H1 (cell line): ENCODE measurements at regions not wholly inside any gene's neighbourhood (a gene's known extent, or its start where the extent isn't known, plus 50 kb on each side); places are given as distances from the start of the nearest gene placed in this dataset.

Source experiments
- CTCF ChIA-PET: fragments of 300-600 bp; sonication (Branson Sonifier 250); formaldehyde crosslinking; loops from one replicate; lab custom pipeline; 2021; ENCODE audit not compliant: partially characterized antibody; lab: Charles Lee
- POLR2A ChIA-PET: fragments of 300-600 bp; sonication (Branson Sonifier 250); formaldehyde crosslinking; loops from one replicate; lab custom pipeline; 2021; ENCODE audit warnings: inconsistent platforms; ENCODE audit not compliant: partially characterized antibody; lab: Charles Lee
- DNase-seq, 2 experiments: peaks; one replicate each; pipeline versions ENCODE4 v3.0.0 to v3.0.0-alpha.2; 2010 to 2022; ENCODE audit warnings: low spot score in 2 of 2, low read depth in 1 of 2, mixed read lengths in 1 of 2
- FAIRE-seq: peaks from 2 replicates; lab custom pipeline; 2011; peaks lifted over from hg19 to GRCh38; lab: Jason Lieb, UNC
- H2AFZ ChIP-seq: 2 replicates; pipeline ENCODE4 v1.8.1; 2012; ENCODE audit warnings: low read length, inconsistent platforms
- H2AK5ac ChIP-seq: 2 replicates; pipeline ENCODE4 v1.6.1; 2013; ENCODE audit warnings: low read depth, low read length
- H2BK120ac ChIP-seq: replicated peaks from 2 replicates; pipeline ENCODE3; 2013; ENCODE audit warnings: low read depth, low read length, inconsistent platforms
- H2BK12ac ChIP-seq: 2 replicates; pipeline ENCODE4 v1.6.1; 2013; ENCODE audit warnings: low read depth, low read length
- H2BK15ac ChIP-seq: 2 replicates; pipeline ENCODE4 v1.6.1; 2013; ENCODE audit warnings: low read length
- H2BK20ac ChIP-seq: 2 replicates; pipeline ENCODE4 v1.6.1; 2013; ENCODE audit warnings: low read length
- H2BK5ac ChIP-seq: 2 replicates; pipeline ENCODE4 v1.6.1; 2013; ENCODE audit warnings: low read depth, low read length
- H3K14ac ChIP-seq: 2 replicates; pipeline ENCODE4 v1.6.1; 2013; ENCODE audit warnings: inconsistent platforms; ENCODE audit not compliant: insufficient read length
- H3K18ac ChIP-seq: 2 replicates; pipeline ENCODE4 v1.6.1; 2013; ENCODE audit warnings: low read length; ENCODE audit errors: extremely low read depth
- H3K23ac ChIP-seq: 2 replicates; pipeline ENCODE4 v1.6.1; 2013; ENCODE audit warnings: inconsistent platforms; ENCODE audit not compliant: insufficient read length
- H3K23me2 ChIP-seq: 2 replicates; pipeline ENCODE4 v1.6.1; 2013; ENCODE audit warnings: low read depth, low read length
- H3K27ac ChIP-seq: 2 replicates; pipeline ENCODE4 v1.6.1; 2011; ENCODE audit warnings: low read depth, low read length, inconsistent platforms
- H3K27me3 ChIP-seq, 4 experiments: replicated peaks in 1 of 4; 1 replicate in 1 of 4; 2 replicates in 3 of 4; pipeline versions ENCODE4 v1.6.1 to v1.8.1; 2011 to 2013; ENCODE audit warnings: low read length in 3 of 4, mild to moderate bottlenecking in 3 of 4, inconsistent platforms in 2 of 4, mixed read lengths in 2 of 4, moderate library complexity in 1 of 4; ENCODE audit not compliant: control insufficient read depth in 3 of 4, insufficient read depth in 3 of 4; ENCODE audit errors: extremely low read depth in 1 of 4
- H3K36me3 ChIP-seq, 4 experiments: 2 replicates each; pipeline versions ENCODE4 v1.6.1 to v1.8.1; 2011 to 2013; ENCODE audit warnings: mild to moderate bottlenecking in 4 of 4, low read length in 3 of 4, moderate library complexity in 2 of 4, control low read depth in 1 of 4, inconsistent platforms in 1 of 4; ENCODE audit not compliant: insufficient read depth in 4 of 4, control insufficient read depth in 2 of 4
- H3K4ac ChIP-seq: replicated peaks from 2 replicates; pipeline ENCODE3; 2013; ENCODE audit warnings: low read length, low read depth, mixed read lengths, inconsistent platforms; ENCODE audit not compliant: insufficient read length
- H3K4me1 ChIP-seq, 4 experiments: replicated peaks in 1 of 4; 1 replicate in 1 of 4; 2 replicates in 3 of 4; pipeline versions ENCODE4 v1.6.1 to v1.8.1; 2011 to 2013; ENCODE audit warnings: low read length in 3 of 4, inconsistent platforms in 2 of 4, mixed read lengths in 1 of 4; ENCODE audit not compliant: insufficient read depth in 4 of 4, control insufficient read depth in 3 of 4
- H3K4me2 ChIP-seq, 2 experiments: 2 replicates each; pipeline versions ENCODE4 v1.6.1 to v1.8.1; 2011 to 2013; ENCODE audit warnings: low read depth in 2 of 2, low read length in 2 of 2, control low read depth in 1 of 2, inconsistent platforms in 1 of 2, mild to moderate bottlenecking in 1 of 2; ENCODE audit not compliant: insufficient read depth in 1 of 2
- H3K4me3 ChIP-seq, 4 experiments: fragments of 200-600, 300-600 bp in 1 of 4; sonication (generic), shearing (Covaris generic), sonication (Bioruptor Twin) in 1 of 4; 2 replicates each; pipeline versions ENCODE4 v1.5.1 to v1.8.1; 2011 to 2016; ENCODE audit warnings: low read length in 4 of 4, low read depth in 3 of 4, control low read depth in 2 of 4, inconsistent platforms in 2 of 4, mild to moderate bottlenecking in 2 of 4, mixed read lengths in 1 of 4, moderate library complexity in 1 of 4; ENCODE audit not compliant: insufficient read depth in 2 of 4; ENCODE audit errors: extremely low read depth in 1 of 4
- H3K56ac ChIP-seq: replicated peaks from 2 replicates; pipeline ENCODE3; 2013; ENCODE audit warnings: low read depth, mild to moderate bottlenecking, mixed read lengths, low read length, inconsistent platforms; ENCODE audit not compliant: insufficient read length
- H3K79me1 ChIP-seq: 2 replicates; pipeline ENCODE4 v1.6.1; 2013; ENCODE audit warnings: low read depth, low read length, control low read depth
- H3K79me2 ChIP-seq, 2 experiments: 2 replicates each; pipeline versions ENCODE4 v1.6.1 to v1.8.1; 2012 to 2013; ENCODE audit warnings: low read length in 2 of 2, mild to moderate bottlenecking in 2 of 2, inconsistent platforms in 1 of 2; ENCODE audit not compliant: insufficient read depth in 2 of 2, control insufficient read depth in 1 of 2
- H3K9ac ChIP-seq, 4 experiments: replicated peaks in 1 of 4; 1 replicate in 1 of 4; 2 replicates in 3 of 4; pipeline versions ENCODE4 v1.6.1 to v1.8.1; 2011 to 2013; ENCODE audit warnings: low read depth in 3 of 4, low read length in 3 of 4, control low read depth in 2 of 4, mild to moderate bottlenecking in 2 of 4, moderate library complexity in 2 of 4, inconsistent platforms in 1 of 4; ENCODE audit errors: extremely low read depth in 1 of 4
- H3K9me3 ChIP-seq, 2 experiments: 2 replicates each; pipeline versions ENCODE4 v1.6.1 to v1.8.1; 2012 to 2013; ENCODE audit warnings: mild to moderate bottlenecking in 2 of 2, moderate library complexity in 2 of 2, control low read depth in 1 of 2, inconsistent platforms in 1 of 2, low read depth in 1 of 2, low read length in 1 of 2, mixed read lengths in 1 of 2; ENCODE audit not compliant: insufficient read depth in 2 of 2
- H4K20me1 ChIP-seq, 2 experiments: replicated peaks in 1 of 2; 2 replicates each; pipeline versions ENCODE3 to v1.8.1; 2011 to 2013; ENCODE audit warnings: inconsistent platforms in 2 of 2, low read length in 2 of 2, mild to moderate bottlenecking in 1 of 2; ENCODE audit not compliant: insufficient read depth in 2 of 2, control insufficient read depth in 1 of 2
- H4K5ac ChIP-seq: 2 replicates; pipeline ENCODE4 v1.6.1; 2013; ENCODE audit warnings: low read length, low read depth, mixed read lengths, inconsistent platforms; ENCODE audit not compliant: insufficient read length
- H4K8ac ChIP-seq: 2 replicates; pipeline ENCODE4 v1.8.0; 2013; ENCODE audit warnings: mild to moderate bottlenecking, moderate library complexity, low read length, inconsistent platforms; ENCODE audit not compliant: insufficient read depth; ENCODE audit errors: extremely low read depth
- H4K91ac ChIP-seq: replicated peaks from 2 replicates; pipeline ENCODE3; 2013; ENCODE audit warnings: low read length, mixed read lengths, inconsistent platforms; ENCODE audit not compliant: insufficient read length
- ASH2L ChIP-seq: fragments of 200-600, 300-600 bp; sonication (generic); IDR thresholded peaks from one replicate; pipeline ENCODE4 v1.7.1; 2017; ENCODE audit warnings: low read length
- CBX8 ChIP-seq: fragments of 300-800, 300-1000 bp; sonication (generic); IDR thresholded peaks from 2 replicates; pipeline ENCODE4 v1.7.1; 2016; ENCODE audit warnings: low read depth, low read length, borderline replicate concordance
- CEBPB ChIP-seq: IDR thresholded peaks from 2 replicates; pipeline ENCODE4 v1.6.1; 2012; ENCODE audit warnings: low read depth, low read length
- CHD2 ChIP-seq: IDR thresholded peaks from 2 replicates; pipeline ENCODE4 v1.6.1; 2012; ENCODE audit warnings: low read length, improper control_type of control experiment
- CREB1 ChIP-seq: IDR thresholded peaks from 2 replicates; pipeline ENCODE4 v1.6.1; 2012; ENCODE audit warnings: inconsistent platforms
- CTBP2 ChIP-seq: IDR thresholded peaks from 2 replicates; pipeline ENCODE4 v1.7.0; 2011; ENCODE audit warnings: borderline replicate concordance, mild to moderate bottlenecking, moderate library complexity, mixed read lengths, low read length; ENCODE audit not compliant: insufficient read depth, insufficient read length
- E2F6 ChIP-seq: IDR thresholded peaks from 2 replicates; pipeline ENCODE4 v1.6.1; 2012; ENCODE audit warnings: inconsistent platforms
- GTF2F1 ChIP-seq: IDR thresholded peaks from 2 replicates; pipeline ENCODE4 v1.6.1; 2012; ENCODE audit warnings: low read depth, low read length, improper control_type of control experiment, borderline replicate concordance
- JUND ChIP-seq: IDR thresholded peaks from 2 replicates; pipeline ENCODE4 v1.6.1; 2011; ENCODE audit warnings: mild to moderate bottlenecking, improper control_type of control experiment, low read length
- KDM4A ChIP-seq: IDR thresholded peaks from one replicate; pipeline ENCODE4 v1.7.1; 2012; ENCODE audit warnings: low read depth, mild to moderate bottlenecking, moderate library complexity, low read length, inconsistent platforms; ENCODE audit not compliant: severe bottlenecking
- MAX ChIP-seq: IDR thresholded peaks from 2 replicates; pipeline ENCODE4 v1.6.1; 2012; ENCODE audit warnings: inconsistent platforms
- POLR2A ChIP-seq, 2 experiments: IDR thresholded peaks; 1 replicate in 1 of 2; 2 replicates in 1 of 2; pipeline ENCODE4 v1.6.1; 2011; ENCODE audit warnings: low read depth in 2 of 2, low read length in 2 of 2, mild to moderate bottlenecking in 2 of 2; ENCODE audit errors: control extremely low read depth in 1 of 2
- POU5F1 ChIP-seq: IDR thresholded peaks from 2 replicates; pipeline ENCODE4 v1.6.1; 2011; ENCODE audit warnings: low read depth, mild to moderate bottlenecking, low read length, moderate library complexity
- RXRA ChIP-seq: IDR thresholded peaks from 2 replicates; pipeline ENCODE4 v1.6.1; 2011; ENCODE audit warnings: low read depth, mild to moderate bottlenecking, low read length, moderate library complexity; ENCODE audit not compliant: insufficient read depth
- SUZ12 ChIP-seq: fragments of 200-600 bp; sonication (generic); IDR thresholded peaks from 2 replicates; pipeline ENCODE4 v1.6.1; 2012; ENCODE audit warnings: mild to moderate bottlenecking, inconsistent platforms, low read length, moderate library complexity, mixed read lengths
- TF ChIP-seq, protein P1 (sequence below): IDR thresholded peaks from 2 replicates; pipeline ENCODE4 v1.6.1; 2011; ENCODE audit warnings: low read depth, mild to moderate bottlenecking, low read length; ENCODE audit not compliant: insufficient read depth

- DNase-seq (no peak), FAIRE-seq (no peak)
- no peak overlapping the region for H3K9ac ChIP-seq
- no peaks in the 10 kb centered on the region for H3K79me2 ChIP-seq
- H2BK20ac ChIP-seq, result no peak overlapping the region
- no peaks in the 10 kb centered on the region for H3K4me1 ChIP-seq
- no peaks in the 10 kb centered on the region for H3K79me1 ChIP-seq
- H4K8ac ChIP-seq, result no peak overlapping the region
- no peak overlapping the region for H4K5ac ChIP-seq
- no peak overlapping the region for H2BK120ac ChIP-seq
- H3K27me3 ChIP-seq, result no peaks in the 10 kb centered on the region
- H3K4me2 ChIP-seq, result no peak overlapping the region
- no peak overlapping the region for H4K91ac ChIP-seq
- H2AK5ac ChIP-seq, result no peak overlapping the region
- H2AFZ ChIP-seq, result no peak overlapping the region
- H2BK12ac ChIP-seq, result no peak overlapping the region
- ChIA-PET CTCF (interaction anchor here (0.9 kb wide), 1 partner anchor 36 kb away, joined by 3 read pairs; no protein-coding TSS in a partner anchor), POLR2A (no interaction called here)
- H3K18ac ChIP-seq, result no peak overlapping the region
- H3K9me3 ChIP-seq, result no peaks in the 10 kb centered on the region; a peak in 1 of 4 replicates
- H3K4ac ChIP-seq, result no peak overlapping the region
- H3K4me3 ChIP-seq, result no peak overlapping the region
- no peak overlapping the region for H2BK15ac ChIP-seq
- H3K23me2 ChIP-seq, result peaks cover 3% of the 10 kb centered on the region; the same call in 1 of the 2 replicates
- H2BK5ac ChIP-seq, result no peak overlapping the region
- no peak overlapping the region for H3K27ac ChIP-seq
- no peak overlapping the region for H3K23ac ChIP-seq
- TF ChIP-seq RXRA (no peak), KDM4A (no peak), POLR2A (IDR thresholded peaks at IDR 0.05; ENCODE audit: control extremely low read depth in 1 of 2, low read depth in 2 of 2, low read length in 2 of 2) (no peak), CEBPB (no peak), CHD2 (no peak), JUND (no peak), GTF2F1 (no peak), ASH2L (no peak), MAX (no peak), CTBP2 (no peak), CREB1 (no peak), CBX8 (no peak), POU5F1 (no peak), SUZ12 (no peak), E2F6 (no peak)
- TF ChIP-seq, protein P1, sequence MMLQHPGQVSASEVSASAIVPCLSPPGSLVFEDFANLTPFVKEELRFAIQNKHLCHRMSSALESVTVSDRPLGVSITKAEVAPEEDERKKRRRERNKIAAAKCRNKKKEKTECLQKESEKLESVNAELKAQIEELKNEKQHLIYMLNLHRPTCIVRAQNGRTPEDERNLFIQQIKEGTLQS, result no peak
- no peak overlapping the region for H3K56ac ChIP-seq
- no peaks in the 10 kb centered on the region for H3K36me3 ChIP-seq
- H4K20me1 ChIP-seq, result no peaks in the 10 kb centered on the region
- no peak overlapping the region for H3K14ac ChIP-seq
Measured at GRCh38 chr9:75552941-75553340, 337.5 kb upstream of the PCSK5 start.
